ENCODE measurements at regions not wholly inside any gene's neighbourhood (a gene's known extent, or its start where the extent isn't known, plus 50 kb on each side); places are given as distances from the start of the nearest gene placed in this dataset.

DNA sequence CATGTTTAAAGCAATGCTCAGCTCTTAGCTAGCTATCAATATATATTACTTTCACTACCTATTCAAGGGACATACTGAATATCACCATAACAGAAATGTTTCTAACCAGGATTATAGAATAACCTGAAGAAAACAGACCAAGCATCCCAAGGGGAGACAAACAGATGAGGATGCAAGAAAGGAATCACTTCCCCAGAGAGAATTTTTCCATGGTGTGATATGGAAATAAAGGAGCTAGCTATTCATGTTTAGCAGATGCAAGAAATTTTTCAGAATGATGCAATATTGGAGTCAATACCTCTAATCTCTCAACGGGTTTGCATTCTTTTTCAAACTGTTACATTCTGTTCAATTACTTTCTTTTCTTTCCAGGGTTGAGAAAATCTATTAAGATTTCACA, 538.9 kb upstream of the FLRT2 start:
- TF ChIP-seq, protein P1, sequence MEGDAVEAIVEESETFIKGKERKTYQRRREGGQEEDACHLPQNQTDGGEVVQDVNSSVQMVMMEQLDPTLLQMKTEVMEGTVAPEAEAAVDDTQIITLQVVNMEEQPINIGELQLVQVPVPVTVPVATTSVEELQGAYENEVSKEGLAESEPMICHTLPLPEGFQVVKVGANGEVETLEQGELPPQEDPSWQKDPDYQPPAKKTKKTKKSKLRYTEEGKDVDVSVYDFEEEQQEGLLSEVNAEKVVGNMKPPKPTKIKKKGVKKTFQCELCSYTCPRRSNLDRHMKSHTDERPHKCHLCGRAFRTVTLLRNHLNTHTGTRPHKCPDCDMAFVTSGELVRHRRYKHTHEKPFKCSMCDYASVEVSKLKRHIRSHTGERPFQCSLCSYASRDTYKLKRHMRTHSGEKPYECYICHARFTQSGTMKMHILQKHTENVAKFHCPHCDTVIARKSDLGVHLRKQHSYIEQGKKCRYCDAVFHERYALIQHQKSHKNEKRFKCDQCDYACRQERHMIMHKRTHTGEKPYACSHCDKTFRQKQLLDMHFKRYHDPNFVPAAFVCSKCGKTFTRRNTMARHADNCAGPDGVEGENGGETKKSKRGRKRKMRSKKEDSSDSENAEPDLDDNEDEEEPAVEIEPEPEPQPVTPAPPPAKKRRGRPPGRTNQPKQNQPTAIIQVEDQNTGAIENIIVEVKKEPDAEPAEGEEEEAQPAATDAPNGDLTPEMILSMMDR (IDR thresholded peaks at IDR 0.05): no peak
- TF ChIP-seq SP1 (CRISPR knock-in tag; conservative IDR thresholded peaks at IDR 0.05) (no peak), NR3C1 (CRISPR knock-in tag; conservative IDR thresholded peaks at IDR 0.05; ENCODE audit: low read depth) (no peak)
- TF ChIP-seq, protein P2, sequence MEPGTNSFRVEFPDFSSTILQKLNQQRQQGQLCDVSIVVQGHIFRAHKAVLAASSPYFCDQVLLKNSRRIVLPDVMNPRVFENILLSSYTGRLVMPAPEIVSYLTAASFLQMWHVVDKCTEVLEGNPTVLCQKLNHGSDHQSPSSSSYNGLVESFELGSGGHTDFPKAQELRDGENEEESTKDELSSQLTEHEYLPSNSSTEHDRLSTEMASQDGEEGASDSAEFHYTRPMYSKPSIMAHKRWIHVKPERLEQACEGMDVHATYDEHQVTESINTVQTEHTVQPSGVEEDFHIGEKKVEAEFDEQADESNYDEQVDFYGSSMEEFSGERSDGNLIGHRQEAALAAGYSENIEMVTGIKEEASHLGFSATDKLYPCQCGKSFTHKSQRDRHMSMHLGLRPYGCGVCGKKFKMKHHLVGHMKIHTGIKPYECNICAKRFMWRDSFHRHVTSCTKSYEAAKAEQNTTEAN (CRISPR knock-in tag; IDR thresholded peaks at IDR 0.05): no peak
- TF ChIP-seq, protein P3, sequence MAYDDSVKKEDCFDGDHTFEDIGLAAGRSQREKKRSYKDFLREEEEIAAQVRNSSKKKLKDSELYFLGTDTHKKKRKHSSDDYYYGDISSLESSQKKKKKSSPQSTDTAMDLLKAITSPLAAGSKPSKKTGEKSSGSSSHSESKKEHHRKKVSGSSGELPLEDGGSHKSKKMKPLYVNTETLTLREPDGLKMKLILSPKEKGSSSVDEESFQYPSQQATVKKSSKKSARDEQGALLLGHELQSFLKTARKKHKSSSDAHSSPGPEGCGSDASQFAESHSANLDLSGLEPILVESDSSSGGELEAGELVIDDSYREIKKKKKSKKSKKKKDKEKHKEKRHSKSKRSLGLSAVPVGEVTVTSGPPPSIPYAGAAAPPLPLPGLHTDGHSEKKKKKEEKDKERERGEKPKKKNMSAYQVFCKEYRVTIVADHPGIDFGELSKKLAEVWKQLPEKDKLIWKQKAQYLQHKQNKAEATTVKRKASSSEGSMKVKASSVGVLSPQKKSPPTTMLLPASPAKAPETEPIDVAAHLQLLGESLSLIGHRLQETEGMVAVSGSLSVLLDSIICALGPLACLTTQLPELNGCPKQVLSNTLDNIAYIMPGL (CRISPR knock-in tag; IDR thresholded peaks at IDR 0.05): no peak

Measured in WTC11 (cell line).